AG04450 (cell line): ENCODE measurements at regions not wholly inside any gene's neighbourhood (a gene's known extent, or its start where the extent isn't known, plus 50 kb on each side); places are given as distances from the start of the nearest gene placed in this dataset.

Source experiments
- CTCF ChIA-PET: fragments of 300-600, 350-600 bp; formaldehyde crosslinking; extraction: SDS; loops from one replicate; lab custom pipeline; 2022; ENCODE audit warnings: antibody characterized with exemption, inconsistent platforms; lab: Charles Lee
- POLR2A ChIA-PET: fragments of 350-600 bp; formaldehyde crosslinking; extraction: SDS; loops from one replicate; lab custom pipeline; 2021; ENCODE audit warnings: antibody characterized with exemption, inconsistent platforms; lab: Yijun Ruan, JAX
- DNase-seq: peaks from one replicate; pipeline ENCODE4 v3.0.0-alpha.2; 2011; ENCODE audit warnings: low read depth, low spot score
- H3K27ac ChIP-seq: one replicate; pipeline ENCODE4 v1.5.1; 2012; ENCODE audit warnings: low read depth, low read length, control low read depth
- H3K27me3 ChIP-seq: one replicate; pipeline ENCODE4 v1.6.0; 2012; ENCODE audit warnings: low read length; ENCODE audit not compliant: control insufficient read depth, insufficient read depth
- H3K4me3 ChIP-seq: 2 replicates; pipeline ENCODE4 v1.5.1; 2011; ENCODE audit warnings: mild to moderate bottlenecking, low read depth, low read length, control low read depth
- H3K9me3 ChIP-seq: 2 replicates; pipeline ENCODE4 v1.5.1; 2012; ENCODE audit warnings: low read length; ENCODE audit not compliant: control insufficient read depth, insufficient read depth
- TF ChIP-seq, protein P1 (sequence below): IDR thresholded peaks from 2 replicates; pipeline ENCODE4 v1.5.1; 2011; ENCODE audit warnings: low read depth, low read length, control low read depth, inconsistent platforms

DNA sequence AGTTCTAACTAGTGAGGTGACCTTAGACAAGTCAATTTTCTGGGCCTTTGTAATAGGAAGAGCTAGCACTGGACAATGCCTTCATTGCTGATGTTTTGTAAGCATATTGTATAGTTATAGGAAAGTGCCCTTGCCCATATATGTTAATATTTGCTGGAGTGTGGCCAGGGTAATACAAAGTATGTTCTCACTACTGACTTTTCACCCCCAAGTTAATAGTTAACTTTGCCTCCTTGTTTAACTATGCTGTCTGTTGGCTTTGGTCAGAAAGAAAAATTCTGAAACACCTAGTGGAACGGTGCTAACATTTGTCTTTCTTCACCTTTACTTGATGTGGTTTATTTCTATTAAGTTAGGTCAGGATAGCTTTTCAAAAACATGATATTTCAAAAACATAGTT is 287.4 kb upstream of the CTNNB1 start:
- no peaks in the 10 kb centered on the region for H3K27me3 ChIP-seq
- ChIA-PET CTCF (no interaction called here), POLR2A (no interaction called here)
- TF ChIP-seq, protein P1, sequence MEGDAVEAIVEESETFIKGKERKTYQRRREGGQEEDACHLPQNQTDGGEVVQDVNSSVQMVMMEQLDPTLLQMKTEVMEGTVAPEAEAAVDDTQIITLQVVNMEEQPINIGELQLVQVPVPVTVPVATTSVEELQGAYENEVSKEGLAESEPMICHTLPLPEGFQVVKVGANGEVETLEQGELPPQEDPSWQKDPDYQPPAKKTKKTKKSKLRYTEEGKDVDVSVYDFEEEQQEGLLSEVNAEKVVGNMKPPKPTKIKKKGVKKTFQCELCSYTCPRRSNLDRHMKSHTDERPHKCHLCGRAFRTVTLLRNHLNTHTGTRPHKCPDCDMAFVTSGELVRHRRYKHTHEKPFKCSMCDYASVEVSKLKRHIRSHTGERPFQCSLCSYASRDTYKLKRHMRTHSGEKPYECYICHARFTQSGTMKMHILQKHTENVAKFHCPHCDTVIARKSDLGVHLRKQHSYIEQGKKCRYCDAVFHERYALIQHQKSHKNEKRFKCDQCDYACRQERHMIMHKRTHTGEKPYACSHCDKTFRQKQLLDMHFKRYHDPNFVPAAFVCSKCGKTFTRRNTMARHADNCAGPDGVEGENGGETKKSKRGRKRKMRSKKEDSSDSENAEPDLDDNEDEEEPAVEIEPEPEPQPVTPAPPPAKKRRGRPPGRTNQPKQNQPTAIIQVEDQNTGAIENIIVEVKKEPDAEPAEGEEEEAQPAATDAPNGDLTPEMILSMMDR = no peak
- no peak for DNase-seq
- H3K27ac ChIP-seq = no peak overlapping the region
- H3K4me3 ChIP-seq = no peak overlapping the region
- H3K9me3 ChIP-seq = no peaks in the 10 kb centered on the region; the same call in 1 of the 2 replicates

DNA sequence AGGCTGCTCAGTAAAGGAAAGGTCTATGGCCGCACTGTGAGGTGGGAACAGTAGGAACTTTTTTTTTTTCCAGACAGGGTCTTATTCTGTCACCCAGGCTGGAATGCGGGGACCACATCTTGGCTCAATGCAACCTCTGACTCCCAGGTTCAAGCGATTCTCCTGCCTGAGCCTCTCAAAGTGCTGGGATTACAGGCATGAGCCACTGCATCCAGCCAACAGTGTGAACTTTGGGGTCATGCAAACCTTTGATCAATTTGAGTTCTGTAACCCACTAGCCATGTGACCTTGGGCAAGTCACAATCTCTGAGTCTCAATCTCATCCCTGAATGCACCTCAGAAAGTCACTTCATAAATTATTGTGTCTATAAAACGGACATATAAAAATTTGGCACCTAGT is 286.8 kb upstream of the CTNNB1 start:
- POLR2A ChIA-PET = no interaction called here
- CTCF ChIA-PET = no interaction called here
- Histone ChIP-seq H3K4me3 (no peak overlapping the region), H3K9me3 (no peaks in the 10 kb centered on the region; the same call in 1 of the 2 replicates), H3K27ac (no peak overlapping the region), H3K27me3 (no peaks in the 10 kb centered on the region)
- no peak for DNase-seq
- TF ChIP-seq, protein P1 = no peak

DNA sequence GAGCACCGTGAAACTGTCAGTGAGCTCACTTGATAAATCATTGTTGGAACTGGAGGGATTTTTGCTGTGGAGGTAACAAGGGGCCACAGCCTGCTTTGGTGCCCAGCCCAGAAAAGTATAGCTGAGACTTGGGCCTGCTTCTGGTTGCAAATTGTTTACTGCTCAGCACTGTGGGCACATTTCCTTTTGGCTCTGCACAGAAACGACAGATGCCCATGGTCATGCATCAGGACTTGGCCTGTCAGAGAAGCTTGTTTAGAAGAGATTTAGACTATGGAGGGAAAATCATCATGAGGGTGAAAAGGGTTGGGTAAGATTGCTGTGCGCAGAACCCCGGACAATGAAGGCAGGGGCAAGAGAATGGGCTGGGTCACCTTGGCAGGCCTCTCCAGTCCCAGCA is 286.1 kb upstream of the CTNNB1 start:
- POLR2A ChIA-PET = no interaction called here
- Histone ChIP-seq H3K27ac (no peak overlapping the region), H3K4me3 (no peak overlapping the region), H3K27me3 (no peaks in the 10 kb centered on the region), H3K9me3 (no peaks in the 10 kb centered on the region; the same call in 1 of the 2 replicates)
- DNase-seq = no peak
- CTCF ChIA-PET = no interaction called here
- TF ChIP-seq, protein P1 = no peak

DNA sequence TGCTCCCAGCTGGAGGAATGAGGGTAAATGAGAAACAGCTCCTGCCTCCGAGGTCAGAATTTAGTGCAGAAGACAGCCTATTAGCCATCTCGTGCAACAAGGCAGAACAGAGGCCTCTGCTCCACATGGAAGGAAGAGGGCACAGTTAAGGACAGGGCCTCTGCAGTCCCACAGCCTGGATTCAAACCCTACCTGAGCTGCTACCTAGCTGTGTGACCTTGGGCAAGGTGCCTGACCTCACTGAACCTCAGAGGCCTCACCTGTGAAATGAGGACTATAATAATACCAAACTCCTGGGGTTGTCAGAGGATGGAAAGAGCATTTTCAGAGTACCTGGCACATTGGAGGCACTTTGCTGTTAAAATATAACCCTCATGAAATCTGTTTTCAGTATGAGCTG is 285.7 kb upstream of the CTNNB1 start:
- ChIA-PET POLR2A (no interaction called here), CTCF (no interaction called here)
- H3K9me3 ChIP-seq = no peaks in the 10 kb centered on the region; the same call in 1 of the 2 replicates
- H3K27me3 ChIP-seq = no peaks in the 10 kb centered on the region
- no peak overlapping the region for H3K27ac ChIP-seq
- TF ChIP-seq, protein P1 = no peak
- no peak overlapping the region for H3K4me3 ChIP-seq
- DNase-seq = no peak

DNA sequence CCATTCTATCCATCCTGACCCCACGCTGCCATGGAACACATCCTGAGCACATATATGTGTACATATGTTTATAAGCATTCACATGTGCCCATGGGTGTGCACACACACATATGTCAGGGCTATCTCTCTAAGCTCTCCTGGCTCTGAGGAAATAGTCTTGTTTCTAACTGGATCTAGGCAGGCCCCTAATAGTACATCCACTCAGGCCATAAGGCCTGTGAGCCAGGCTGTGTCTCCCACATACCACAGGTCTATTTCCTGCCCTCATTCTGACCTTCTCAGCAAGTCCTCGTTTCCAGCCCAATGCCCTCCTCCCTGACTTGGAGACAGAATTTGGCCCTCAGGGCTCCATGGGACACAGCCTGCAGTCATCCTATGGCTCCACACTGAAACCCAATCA is 284.8 kb upstream of the CTNNB1 start:
- no peak overlapping the region for H3K27ac ChIP-seq
- no peak for DNase-seq
- H3K9me3 ChIP-seq = no peaks in the 10 kb centered on the region
- POLR2A ChIA-PET = no interaction called here
- no peak overlapping the region for H3K4me3 ChIP-seq
- H3K27me3 ChIP-seq = no peaks in the 10 kb centered on the region
- CTCF ChIA-PET = no interaction called here
- TF ChIP-seq, protein P1 = no peak
